NB4 (cell line): ENCODE measurements at regions not wholly inside any gene's neighbourhood (a gene's known extent, or its start where the extent isn't known, plus 50 kb on each side); places are given as distances from the start of the nearest gene placed in this dataset.

Experiments used
- DNase-seq: peaks from one replicate; pipeline ENCODE4 v3.0.0; 2010; ENCODE audit warnings: low read depth
- H3K4me3 ChIP-seq: one replicate; pipeline ENCODE4 v1.5.1; 2011; ENCODE audit warnings: mild to moderate bottlenecking, low read depth, low read length, moderate library complexity
- MYC ChIP-seq: IDR thresholded peaks from 2 replicates; pipeline ENCODE4 v1.6.1; 2011; ENCODE audit warnings: low read depth, low read length
- POLR2A ChIP-seq: IDR thresholded peaks from 2 replicates; pipeline ENCODE4 v1.6.1; 2011; ENCODE audit warnings: mild to moderate bottlenecking; ENCODE audit not compliant: insufficient read length; ENCODE audit errors: extremely low read depth
- TF ChIP-seq, protein P1 (sequence below): IDR thresholded peaks from 2 replicates; pipeline ENCODE4 v1.6.1; 2011; ENCODE audit warnings: low read depth, low read length
- TF ChIP-seq, protein P2 (sequence below): IDR thresholded peaks from one replicate; pipeline ENCODE4 v1.5.1; 2012; ENCODE audit warnings: low read depth, low read length

DNA sequence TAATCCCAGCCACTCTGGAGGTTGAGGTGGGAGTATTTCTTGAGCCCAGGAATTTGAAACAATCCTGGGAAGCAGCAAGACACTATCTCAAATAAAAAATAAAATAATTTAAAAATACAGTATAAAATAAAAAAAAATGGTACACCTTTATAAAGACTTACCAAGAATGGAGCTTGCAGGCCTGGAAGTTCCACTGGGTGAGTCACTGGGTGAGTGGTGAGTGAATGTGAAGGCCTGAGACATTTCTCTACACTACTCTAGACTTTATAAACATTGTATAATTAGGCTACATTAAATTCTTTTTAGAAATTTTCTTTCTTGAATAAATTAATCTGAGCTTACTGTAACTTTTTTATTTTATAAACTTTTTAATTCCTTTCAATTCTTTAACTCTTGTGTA is 609.1 kb upstream of the BCHE start:
- no peak for DNase-seq
- TF ChIP-seq, protein P1, sequence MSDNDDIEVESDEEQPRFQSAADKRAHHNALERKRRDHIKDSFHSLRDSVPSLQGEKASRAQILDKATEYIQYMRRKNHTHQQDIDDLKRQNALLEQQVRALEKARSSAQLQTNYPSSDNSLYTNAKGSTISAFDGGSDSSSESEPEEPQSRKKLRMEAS: no peak
- TF ChIP-seq MYC (no peak), POLR2A (no peak)
- TF ChIP-seq, protein P2, sequence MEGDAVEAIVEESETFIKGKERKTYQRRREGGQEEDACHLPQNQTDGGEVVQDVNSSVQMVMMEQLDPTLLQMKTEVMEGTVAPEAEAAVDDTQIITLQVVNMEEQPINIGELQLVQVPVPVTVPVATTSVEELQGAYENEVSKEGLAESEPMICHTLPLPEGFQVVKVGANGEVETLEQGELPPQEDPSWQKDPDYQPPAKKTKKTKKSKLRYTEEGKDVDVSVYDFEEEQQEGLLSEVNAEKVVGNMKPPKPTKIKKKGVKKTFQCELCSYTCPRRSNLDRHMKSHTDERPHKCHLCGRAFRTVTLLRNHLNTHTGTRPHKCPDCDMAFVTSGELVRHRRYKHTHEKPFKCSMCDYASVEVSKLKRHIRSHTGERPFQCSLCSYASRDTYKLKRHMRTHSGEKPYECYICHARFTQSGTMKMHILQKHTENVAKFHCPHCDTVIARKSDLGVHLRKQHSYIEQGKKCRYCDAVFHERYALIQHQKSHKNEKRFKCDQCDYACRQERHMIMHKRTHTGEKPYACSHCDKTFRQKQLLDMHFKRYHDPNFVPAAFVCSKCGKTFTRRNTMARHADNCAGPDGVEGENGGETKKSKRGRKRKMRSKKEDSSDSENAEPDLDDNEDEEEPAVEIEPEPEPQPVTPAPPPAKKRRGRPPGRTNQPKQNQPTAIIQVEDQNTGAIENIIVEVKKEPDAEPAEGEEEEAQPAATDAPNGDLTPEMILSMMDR: no peak
- no peak overlapping the region for H3K4me3 ChIP-seq

DNA sequence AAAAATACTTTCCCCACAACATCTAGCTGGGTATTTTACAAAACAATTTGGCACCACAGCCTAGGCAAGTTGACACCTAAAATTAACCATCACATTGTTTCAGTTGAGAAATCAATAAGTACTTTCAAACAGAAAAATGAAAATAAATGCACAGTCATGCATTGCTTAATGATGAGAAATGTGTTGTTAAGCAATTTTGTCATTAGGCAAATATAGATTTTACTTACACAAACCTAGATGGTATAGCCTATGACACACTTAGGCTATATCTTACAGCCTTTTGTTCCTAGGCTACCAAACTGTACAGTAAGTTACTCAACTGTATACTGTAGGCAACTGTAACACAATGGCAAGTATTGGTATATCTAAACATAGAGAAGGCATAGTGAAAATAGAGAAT is 608.6 kb upstream of the BCHE start:
- no peak for TF ChIP-seq MYC
- TF ChIP-seq POLR2A: no peak
- TF ChIP-seq, protein P2: no peak
- TF ChIP-seq, protein P1: no peak
- no peak for DNase-seq

DNA sequence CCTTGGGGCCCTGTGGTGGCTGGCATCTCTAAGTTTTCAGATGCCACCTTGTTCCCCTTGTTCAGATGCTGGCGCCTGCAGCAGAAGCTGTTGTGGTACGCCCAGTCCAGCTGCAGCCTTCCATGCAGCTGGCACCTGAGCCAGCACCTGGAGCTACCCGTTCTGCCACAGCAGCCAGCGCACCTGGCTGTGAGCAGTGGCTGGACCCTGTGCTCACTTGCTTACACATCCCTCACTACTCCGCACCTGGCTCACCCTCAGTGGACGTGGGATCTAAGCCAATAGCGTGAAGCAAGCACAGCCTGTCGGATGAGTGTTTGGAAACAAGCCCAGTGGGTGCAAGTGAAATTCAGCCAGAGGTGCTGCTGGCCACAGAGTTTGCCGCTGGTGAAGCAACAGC is 607.5 kb upstream of the BCHE start:
- TF ChIP-seq POLR2A (no peak), MYC (no peak)
- TF ChIP-seq, protein P1: no peak
- TF ChIP-seq, protein P2: no peak
- H3K4me3 ChIP-seq: no peak overlapping the region
- DNase-seq: no peak

More for the DNA sequence above, 608.6 kb upstream of the BCHE start:
- no peak overlapping the region for H3K4me3 ChIP-seq

DNA sequence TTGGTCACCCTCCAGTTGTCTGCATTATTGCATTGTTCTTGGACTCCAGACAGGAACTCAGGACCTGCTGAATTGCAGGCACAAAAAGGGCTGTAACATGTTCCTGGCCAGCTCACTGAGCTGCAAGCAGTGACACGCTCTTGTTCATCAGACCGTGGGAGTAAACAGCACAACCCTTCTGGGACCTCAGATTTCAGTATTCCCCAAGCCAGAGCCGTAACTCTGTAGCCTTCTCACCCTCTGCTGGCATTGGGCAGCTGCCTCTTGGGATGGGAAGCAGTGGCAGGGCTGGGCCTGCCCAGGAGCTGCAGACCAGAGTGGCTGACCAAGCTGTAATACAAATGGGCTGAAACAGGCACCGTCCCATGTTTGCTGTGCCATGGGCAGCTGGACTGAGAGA is 607.1 kb upstream of the BCHE start:
- no peak for DNase-seq
- no peak overlapping the region for H3K4me3 ChIP-seq
- TF ChIP-seq, protein P1: no peak
- TF ChIP-seq POLR2A (no peak), MYC (no peak)
- TF ChIP-seq, protein P2: no peak

DNA sequence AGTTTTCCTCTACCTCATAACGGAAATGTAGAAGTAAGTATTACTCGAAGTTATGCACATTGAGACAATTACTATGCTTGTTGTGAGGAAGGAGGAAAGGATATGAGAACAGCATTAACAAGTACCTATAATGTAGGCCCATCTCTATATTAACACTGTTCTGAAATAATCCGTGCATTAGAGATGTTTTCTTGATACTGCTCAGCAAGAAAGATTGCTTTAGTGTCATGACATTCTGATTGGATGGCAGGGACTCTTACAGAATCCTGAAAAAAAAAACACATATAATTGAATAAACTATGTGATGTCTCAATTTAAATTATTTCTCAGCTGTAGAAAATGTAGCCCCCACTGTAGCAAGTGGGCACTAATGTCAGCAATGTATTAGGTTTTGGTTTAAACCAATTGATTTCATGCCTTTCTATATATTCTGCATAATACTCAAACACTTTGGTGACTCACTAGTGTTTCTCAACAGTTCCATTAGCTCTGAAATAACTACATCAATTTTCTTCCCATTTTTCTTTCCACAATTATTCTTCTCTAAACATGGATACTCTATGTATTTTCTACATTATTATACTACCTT is 598.3 kb upstream of the BCHE start:
- no peak for DNase-seq
- TF ChIP-seq, protein P1: no peak
- TF ChIP-seq, protein P2: no peak
- TF ChIP-seq POLR2A (no peak), MYC (no peak)
- H3K4me3 ChIP-seq: no peak overlapping the region
